ENCODE measurements at regions not wholly inside any gene's neighbourhood (a gene's known extent, or its start where the extent isn't known, plus 50 kb on each side); places are given as distances from the start of the nearest gene placed in this dataset.

DNA sequence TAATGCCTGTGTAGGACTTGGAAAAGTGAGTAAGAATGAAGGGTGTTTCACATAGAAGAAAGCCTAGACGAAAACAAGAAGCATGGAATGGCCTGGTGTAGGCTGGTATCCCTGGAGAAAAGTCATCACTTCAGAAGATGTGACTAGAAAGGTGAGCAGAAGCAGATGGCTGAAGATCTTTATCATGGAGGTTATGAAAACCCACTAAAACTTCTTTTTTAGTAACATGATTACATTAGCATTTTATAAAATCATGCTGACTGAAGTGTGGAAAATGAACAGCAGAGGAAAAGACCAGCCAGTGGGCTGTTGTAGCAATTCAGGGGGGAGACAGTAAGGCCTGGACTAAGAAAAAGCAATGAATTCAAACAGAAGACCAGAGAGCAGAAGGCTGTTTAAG is 114.5 kb upstream of the G2E3 start:
- TF ChIP-seq CTCF (IDR thresholded peaks at IDR 0.05): no peak
- TF ChIP-seq POLR2A (IDR thresholded peaks at IDR 0.05; ENCODE audit: low read depth): no peak
- no peak for TF ChIP-seq EP300 (IDR thresholded peaks at IDR 0.05)

All from esophagus muscularis mucosa (tissue), 4 donors.